ENCODE measurements at regions not wholly inside any gene's neighbourhood (a gene's known extent, or its start where the extent isn't known, plus 50 kb on each side); places are given as distances from the start of the nearest gene placed in this dataset.

- WGBS (ENCODE audit: insufficient coverage), result 9% methylated on average over 7 of the region's 10 CpGs
- no peaks in the 10 kb centered on the region for H3K79me2 ChIP-seq (ENCODE audit: control insufficient read depth, insufficient read depth, low read length)
- DNase-seq, result no peak
- Mint-ChIP-seq H3K27ac (no peak overlapping the region), H3K4me1 (no peaks in the 10 kb centered on the region), H3K27me3 (peaks cover 34% of the 10 kb centered on the region), H3K4me3 (no peak overlapping the region), H3K9me3 (ENCODE audit: insufficient read depth) (no peaks in the 10 kb centered on the region)
- H3K9me3 ChIP-seq (ENCODE audit: control extremely low read depth in 1 of 3, control insufficient read depth in 2 of 3, insufficient read depth in 1 of 3, low read length in 2 of 3), result no peaks in the 10 kb centered on the region
- ATAC-seq (ENCODE audit: low read depth), result no peak
- TF ChIP-seq CTCF (IDR thresholded peaks at IDR 0.05) (no peak), EZH2 (IDR thresholded peaks at IDR 0.05; ENCODE audit: borderline replicate concordance, insufficient read depth, low read depth, low read length, poor library complexity, severe bottlenecking) (no peak)
- H3K4me2 ChIP-seq (replicated peaks; ENCODE audit: low read depth, low read length, poor library complexity, severe bottlenecking), result no peak overlapping the region
- H3K4me1 ChIP-seq (ENCODE audit: control insufficient read depth in 2 of 2, insufficient read depth in 2 of 2, low read length in 2 of 2), result no peaks in the 10 kb centered on the region
- no peak overlapping the region for H3K27ac ChIP-seq (ENCODE audit: low read length in 2 of 2)
- H3K27me3 ChIP-seq (replicated peaks in 1 of 4; ENCODE audit: control extremely low read depth in 1 of 4, control insufficient read depth in 3 of 4, insufficient read depth in 4 of 4, low read length in 3 of 4), result peaks cover 0 to 11% (median 0%) of the 10 kb centered on the region in 4 experiments
- no peak overlapping the region for H3K9ac ChIP-seq (ENCODE audit: low read length)
- H3K4me3 ChIP-seq (ENCODE audit: control extremely low read depth in 1 of 5, extremely low read depth in 1 of 5, insufficient read depth in 1 of 5, low read depth in 2 of 5, low read length in 4 of 5), result no peak overlapping the region
- intact Hi-C loops (cut with micrococcal nuclease), result no loop called here
- no peak overlapping the region for H2AFZ ChIP-seq (ENCODE audit: insufficient read depth, low read depth, low read length, poor library complexity, severe bottlenecking)
- no peaks in the 10 kb centered on the region for H4K20me1 ChIP-seq (ENCODE audit: control insufficient read depth, insufficient read depth, low read length, poor library complexity, severe bottlenecking)
- POLR2A ChIA-PET, result no interaction called here
- H3K36me3 ChIP-seq (replicated peaks in 1 of 2; ENCODE audit: control extremely low read depth in 1 of 2, control insufficient read depth in 1 of 2, extremely low read depth in 1 of 2, insufficient read depth in 2 of 2, low read length in 1 of 2), result no peaks in the 10 kb centered on the region
- CTCF ChIA-PET, result interaction anchor here (0.6 kb wide), 1 partner anchor 9 kb away, joined by 3 read pairs; no protein-coding TSS in a partner anchor
Observed at GRCh38 chr7:98703916-98704315, 86.8 kb downstream of the NPTX2 start.

- Mint-ChIP-seq H3K9me3 (ENCODE audit: insufficient read depth) (no peaks in the 10 kb centered on the region), H3K27me3 (peaks cover 32% of the 10 kb centered on the region), H3K4me3 (no peak overlapping the region), H3K27ac (no peak overlapping the region), H3K4me1 (no peaks in the 10 kb centered on the region)
- no peak overlapping the region for H3K4me3 ChIP-seq (ENCODE audit: control extremely low read depth in 1 of 5, extremely low read depth in 1 of 5, insufficient read depth in 1 of 5, low read depth in 2 of 5, low read length in 4 of 5)
- H3K27me3 ChIP-seq (replicated peaks in 1 of 4; ENCODE audit: control extremely low read depth in 1 of 4, control insufficient read depth in 3 of 4, insufficient read depth in 4 of 4, low read length in 3 of 4), result peaks cover 0 to 8% (median 0%) of the 10 kb centered on the region in 4 experiments
- H4K20me1 ChIP-seq (ENCODE audit: control insufficient read depth, insufficient read depth, low read length, poor library complexity, severe bottlenecking), result no peaks in the 10 kb centered on the region
- no peak overlapping the region for H3K27ac ChIP-seq (ENCODE audit: low read length in 2 of 2)
- H3K4me2 ChIP-seq (replicated peaks; ENCODE audit: low read depth, low read length, poor library complexity, severe bottlenecking), result no peak overlapping the region
- no peak for ATAC-seq (ENCODE audit: low read depth)
- H3K9ac ChIP-seq (ENCODE audit: low read length), result no peak overlapping the region
- WGBS (ENCODE audit: insufficient coverage), result 51% methylated on average over 14 of the region's 14 CpGs
- intact Hi-C loops (cut with micrococcal nuclease), result no loop called here
- H3K36me3 ChIP-seq (replicated peaks in 1 of 2; ENCODE audit: control extremely low read depth in 1 of 2, control insufficient read depth in 1 of 2, extremely low read depth in 1 of 2, insufficient read depth in 2 of 2, low read length in 1 of 2), result no peaks in the 10 kb centered on the region
- no peaks in the 10 kb centered on the region for H3K9me3 ChIP-seq (ENCODE audit: control extremely low read depth in 1 of 3, control insufficient read depth in 2 of 3, insufficient read depth in 1 of 3, low read length in 2 of 3)
- no peaks in the 10 kb centered on the region for H3K79me2 ChIP-seq (ENCODE audit: control insufficient read depth, insufficient read depth, low read length)
- no peak overlapping the region for H2AFZ ChIP-seq (ENCODE audit: insufficient read depth, low read depth, low read length, poor library complexity, severe bottlenecking)
- no peak for TF ChIP-seq EZH2 (IDR thresholded peaks at IDR 0.05; ENCODE audit: borderline replicate concordance, insufficient read depth, low read depth, low read length, poor library complexity, severe bottlenecking)
- no peak for TF ChIP-seq CTCF (IDR thresholded peaks at IDR 0.05)
- ChIA-PET POLR2A (no interaction called here), CTCF (no interaction called here)
- H3K4me1 ChIP-seq (ENCODE audit: control insufficient read depth in 2 of 2, insufficient read depth in 2 of 2, low read length in 2 of 2), result no peaks in the 10 kb centered on the region
- DNase-seq, result no peak
Observed at GRCh38 chr7:98705626-98706025, 88.5 kb downstream of the NPTX2 start.
